GM18517 (cell line): ENCODE measurements at regions not wholly inside any gene's neighbourhood (a gene's known extent, or its start where the extent isn't known, plus 50 kb on each side); places are given as distances from the start of the nearest gene placed in this dataset.
A peak's percentile ranks its signal among the peaks of the same experiment; 100 is the strongest.

Experiments
- ATAC-seq: cut with Tn5 transposase; IDR thresholded peaks from one replicate; pipeline ENCODE4 v1.9.1; 2021; ENCODE audit warnings: mild to moderate bottlenecking, moderate library complexity; ENCODE audit not compliant: unreplicated experiment

DNA sequence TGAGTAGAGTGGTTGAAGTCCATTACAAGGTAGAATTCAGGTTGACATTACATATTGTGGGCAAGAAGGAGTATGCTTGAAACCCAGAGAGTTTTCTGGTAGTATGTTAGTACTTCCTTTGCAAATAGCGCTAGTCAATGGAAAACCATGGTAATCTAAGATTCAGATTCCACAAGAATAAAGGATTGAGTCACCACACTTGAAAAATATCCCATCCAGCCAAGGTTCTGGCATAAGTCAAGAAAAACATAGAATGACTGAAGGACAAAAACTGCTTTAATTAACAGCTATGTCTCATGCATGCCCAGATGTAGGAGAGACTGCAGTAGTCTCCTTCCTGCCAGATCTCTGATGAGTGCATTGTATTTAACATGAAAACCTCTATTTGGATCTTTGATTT is 469.8 kb downstream of the BMP2 start:
- no peak for ATAC-seq

DNA sequence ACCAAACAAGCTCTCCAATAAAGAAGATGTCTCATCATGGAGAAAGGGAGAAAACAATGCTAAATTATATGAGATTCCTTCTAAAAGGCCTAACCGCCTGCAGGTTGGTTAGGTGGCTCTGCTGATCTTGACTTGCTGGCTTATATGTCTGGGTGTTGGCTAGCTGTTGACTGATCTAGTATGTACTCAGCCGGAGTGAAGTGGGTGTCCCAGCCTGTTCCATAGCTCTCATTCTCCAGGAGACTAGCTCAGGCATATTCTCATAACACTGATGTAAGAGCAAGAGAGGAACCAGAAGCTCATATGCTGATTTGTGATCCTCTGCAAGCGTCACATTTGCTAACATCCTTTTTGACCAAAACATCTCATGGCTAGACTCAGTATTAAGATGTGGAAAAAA is 473.0 kb downstream of the BMP2 start:
- ATAC-seq, result no peak

DNA sequence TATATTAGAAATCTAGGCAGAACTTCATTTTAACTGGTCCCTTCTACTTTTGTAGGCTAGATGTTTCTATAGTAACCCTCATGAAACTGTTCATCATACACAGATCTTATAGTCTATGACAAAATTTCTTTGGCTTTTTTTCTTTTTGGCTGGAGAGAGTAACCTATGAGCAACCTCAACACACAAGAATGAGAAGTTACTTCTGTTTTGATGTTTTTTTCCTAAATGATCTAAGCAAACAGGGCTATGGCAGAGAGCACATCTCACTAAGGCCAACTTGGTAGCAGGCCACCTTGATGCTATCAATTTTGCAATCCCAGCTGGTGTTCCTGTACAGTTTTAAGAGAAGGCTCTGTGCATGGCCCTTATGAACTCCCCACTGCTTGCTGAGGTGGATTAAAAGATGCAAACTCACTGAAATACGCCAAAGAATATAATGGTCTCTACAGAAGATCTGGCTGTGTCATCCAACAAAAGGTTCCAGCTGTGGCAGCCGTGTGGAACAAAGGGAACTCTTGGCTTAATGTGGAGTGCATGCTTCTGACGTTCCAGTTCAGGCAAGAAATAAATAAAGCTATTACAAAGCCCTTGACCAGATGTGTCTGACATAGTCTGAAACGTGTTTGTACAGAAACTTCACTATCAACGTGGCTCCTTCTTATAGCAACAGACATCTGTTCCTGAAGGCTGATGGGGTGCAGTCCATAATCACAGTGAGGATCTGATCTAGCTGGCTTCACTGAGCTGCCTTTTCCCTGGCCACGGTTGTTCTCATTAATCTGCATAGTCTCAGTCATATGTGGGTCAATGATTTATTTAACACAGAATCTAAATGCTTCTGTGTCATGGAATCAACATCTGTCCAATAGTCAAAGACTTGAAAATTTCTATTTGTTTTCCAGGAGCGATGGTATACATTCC is 481.1 kb downstream of the BMP2 start:
- no peak for ATAC-seq

DNA sequence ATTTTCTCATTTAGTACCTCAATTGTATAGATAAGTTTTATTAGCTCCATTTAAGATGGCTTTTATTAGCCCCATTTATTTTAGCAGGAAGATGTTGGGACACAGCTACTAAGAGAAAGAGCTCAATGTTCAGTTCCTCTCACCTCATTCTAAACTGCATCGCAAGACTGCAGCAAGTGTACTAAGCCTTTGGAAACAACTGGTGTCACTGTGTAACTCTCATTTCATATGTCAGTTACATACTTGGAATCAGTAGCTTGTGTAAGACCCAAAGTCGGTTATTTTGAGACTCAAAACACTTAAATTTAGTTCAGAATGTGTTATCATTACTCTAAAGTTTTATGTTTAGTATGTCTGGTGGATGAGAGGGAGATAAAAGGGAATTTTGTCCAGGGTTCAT is 482.9 kb downstream of the BMP2 start:
- ATAC-seq, result no peak

DNA sequence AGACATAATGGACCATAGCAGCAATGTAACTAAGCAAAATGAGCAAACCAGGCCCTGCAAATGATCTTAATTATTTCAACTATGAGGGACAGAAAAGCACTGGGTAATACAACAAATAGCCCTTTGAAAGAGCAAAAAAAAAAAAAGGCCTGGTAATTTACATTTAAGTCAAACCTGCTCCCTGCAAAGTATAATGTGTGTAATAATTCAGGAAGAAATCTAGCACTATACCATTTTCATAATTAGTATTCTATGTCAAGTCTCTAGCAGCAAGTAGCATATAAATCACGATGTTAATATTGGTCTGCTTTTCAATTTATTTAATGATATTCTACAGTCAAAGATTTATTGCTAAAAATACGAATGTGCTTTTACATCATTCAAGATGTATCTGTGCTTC is 489.6 kb downstream of the BMP2 start:
- no peak for ATAC-seq

DNA sequence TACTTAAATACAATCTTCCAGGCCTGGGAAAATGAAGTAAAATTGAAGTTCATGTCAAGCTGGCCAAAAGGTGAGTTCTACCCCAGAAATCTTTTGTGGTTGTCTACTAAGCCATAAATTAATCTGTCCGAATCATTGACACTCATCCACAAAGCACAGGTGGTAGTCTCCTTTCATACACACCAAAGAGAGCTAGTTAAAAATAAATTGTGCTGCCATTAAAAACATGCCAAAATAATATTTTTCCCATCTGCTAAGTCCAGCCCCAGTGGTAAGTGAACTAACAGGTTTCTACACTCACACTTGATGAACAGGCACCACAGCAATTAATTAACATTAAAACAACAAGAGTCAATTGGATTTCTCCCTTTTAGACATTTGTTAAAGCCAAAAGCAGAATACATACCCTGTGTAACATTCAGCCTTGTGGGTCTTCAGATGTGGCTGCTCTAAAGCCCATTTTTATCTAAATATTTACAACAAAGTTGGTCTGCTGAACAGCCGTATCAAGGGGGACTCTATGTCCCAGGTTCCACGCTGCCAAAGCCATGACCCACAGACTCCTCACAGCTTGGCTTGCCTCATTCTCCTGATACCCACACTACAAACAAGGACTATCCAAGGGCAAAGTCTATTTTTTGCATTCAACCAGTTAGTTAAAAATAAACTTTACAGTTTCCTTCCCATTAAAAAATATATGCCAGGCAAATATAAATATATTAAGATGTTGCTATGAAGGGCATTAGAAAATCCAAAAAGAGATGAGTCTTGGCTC is 490.4 kb downstream of the BMP2 start:
- ATAC-seq, result no peak

DNA sequence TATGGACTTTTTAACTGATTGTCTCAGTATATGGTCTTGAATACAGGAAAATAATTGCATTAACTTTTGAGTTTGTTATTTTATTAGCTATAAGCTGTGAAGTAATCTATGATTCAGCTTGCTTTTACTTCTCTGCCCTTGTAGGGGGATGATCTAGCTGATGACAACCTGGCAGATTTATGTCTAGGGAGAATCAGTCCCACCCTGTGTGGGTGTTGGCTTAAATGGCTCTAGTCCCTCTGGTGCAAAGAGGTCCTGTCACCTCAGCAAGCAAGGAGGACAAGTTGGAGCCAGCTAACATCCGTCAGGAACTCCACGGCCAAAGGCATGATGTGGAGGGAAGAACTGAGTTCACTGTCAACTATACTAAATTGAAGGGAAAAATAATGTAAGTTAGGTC is 495.3 kb downstream of the BMP2 start:
- ATAC-seq, result no peak

DNA sequence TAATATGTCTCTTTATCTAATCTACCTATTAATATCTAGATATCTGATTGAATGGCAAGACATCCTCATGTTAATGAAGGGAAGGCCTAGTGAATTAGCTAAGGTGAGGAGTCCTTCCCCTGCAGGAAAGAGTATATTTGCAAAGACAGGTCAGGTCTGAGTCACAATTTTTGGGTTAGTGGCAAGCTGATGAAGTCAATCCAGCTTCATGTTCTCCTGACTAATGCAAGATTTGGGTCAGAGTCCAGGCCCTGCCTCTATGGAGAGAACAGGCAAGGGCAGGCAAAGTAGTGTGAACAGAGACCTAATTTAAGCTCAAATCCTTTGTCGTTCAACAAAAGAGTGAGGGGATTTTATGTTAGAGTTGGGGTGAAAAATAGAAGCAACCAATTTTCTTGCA is 496.7 kb downstream of the BMP2 start:
- ATAC-seq, result no peak

DNA sequence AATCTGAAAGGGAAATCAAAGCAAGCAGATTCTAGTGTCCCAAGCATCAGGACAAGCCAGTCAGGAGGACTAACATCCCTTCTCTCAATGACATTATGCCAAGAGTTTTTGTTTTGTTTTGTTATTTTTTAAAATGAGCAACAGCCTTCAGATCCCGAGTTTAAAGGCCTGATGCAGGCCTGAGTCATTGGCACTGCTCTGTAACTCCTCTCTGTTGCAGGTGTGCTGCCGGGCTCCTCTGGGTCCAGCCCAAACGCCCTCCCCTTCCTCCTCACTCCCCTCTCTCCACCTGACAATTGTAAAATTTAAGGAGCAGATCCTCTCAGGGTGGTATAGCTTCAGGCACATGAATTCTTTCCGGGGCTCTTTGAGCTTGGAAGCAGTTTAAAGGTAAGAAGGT is 502.0 kb downstream of the BMP2 start:
- no peak for ATAC-seq

DNA sequence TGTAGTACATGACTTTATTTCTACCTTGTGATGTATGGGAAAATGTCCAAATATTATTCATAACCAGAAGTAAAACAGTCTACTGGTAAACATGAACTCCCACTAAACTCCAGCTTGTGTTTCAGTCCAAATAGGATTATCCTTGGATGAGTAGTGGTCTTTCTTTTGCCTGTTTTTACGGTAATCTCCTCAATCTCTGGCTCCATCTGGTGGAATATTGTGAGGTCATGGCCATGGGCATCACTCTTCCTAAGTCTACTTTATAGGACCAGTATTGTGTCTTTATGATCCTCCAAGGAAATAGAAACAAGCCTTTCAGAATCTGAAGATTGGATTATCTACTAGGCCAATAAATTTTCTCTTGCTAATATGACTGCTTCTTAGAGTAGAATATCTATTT is 505.0 kb downstream of the BMP2 start:
- ATAC-seq, result no peak

DNA sequence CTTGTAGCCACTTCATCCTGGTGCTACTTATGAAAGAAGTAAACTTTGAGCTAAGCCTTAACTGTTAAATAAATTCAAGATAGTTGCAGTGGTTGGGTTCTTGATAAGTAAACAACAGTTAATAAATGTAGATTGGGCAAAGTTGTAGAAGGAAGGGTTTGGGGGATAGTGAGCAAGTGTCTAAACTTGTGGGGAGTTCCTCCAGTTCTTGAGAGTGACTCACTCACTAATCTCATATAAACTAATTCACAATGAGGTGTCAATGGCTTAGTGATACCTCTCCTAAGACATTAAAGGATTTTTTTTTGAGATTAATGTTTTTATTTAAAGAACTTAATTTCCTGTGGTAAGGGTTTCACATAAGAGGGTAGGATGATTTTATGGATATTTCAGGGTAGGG is 507.4 kb downstream of the BMP2 start:
- ATAC-seq, result no peak

DNA sequence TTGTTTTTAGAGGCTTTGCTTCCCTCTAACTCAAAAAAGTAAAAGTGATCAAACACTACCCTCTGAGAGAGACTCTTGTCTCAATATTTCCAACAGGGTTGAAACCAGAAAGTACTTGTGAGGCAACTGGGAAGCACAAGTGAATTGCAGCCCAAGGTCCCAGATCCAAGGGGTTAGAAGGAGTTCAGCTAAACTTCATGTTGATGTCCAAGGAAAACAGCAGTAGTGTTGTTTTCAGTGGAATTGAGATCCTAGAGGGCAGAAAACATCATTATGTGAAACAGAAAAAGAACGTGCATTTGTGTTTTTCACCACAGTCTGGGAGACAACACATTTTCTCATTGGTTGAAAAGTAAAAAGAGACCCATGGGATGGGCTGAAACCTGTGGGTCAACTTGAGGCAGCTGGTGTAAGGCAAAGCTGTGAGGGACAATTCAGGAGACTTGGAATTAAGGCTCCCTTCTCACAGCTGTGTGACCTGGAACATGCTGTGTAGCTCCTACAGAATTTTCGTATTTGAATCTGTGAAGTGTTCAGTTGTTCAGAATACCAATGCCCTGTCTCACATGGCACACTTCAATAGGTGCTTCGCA is 508.3 kb downstream of the BMP2 start:
- no peak for ATAC-seq

DNA sequence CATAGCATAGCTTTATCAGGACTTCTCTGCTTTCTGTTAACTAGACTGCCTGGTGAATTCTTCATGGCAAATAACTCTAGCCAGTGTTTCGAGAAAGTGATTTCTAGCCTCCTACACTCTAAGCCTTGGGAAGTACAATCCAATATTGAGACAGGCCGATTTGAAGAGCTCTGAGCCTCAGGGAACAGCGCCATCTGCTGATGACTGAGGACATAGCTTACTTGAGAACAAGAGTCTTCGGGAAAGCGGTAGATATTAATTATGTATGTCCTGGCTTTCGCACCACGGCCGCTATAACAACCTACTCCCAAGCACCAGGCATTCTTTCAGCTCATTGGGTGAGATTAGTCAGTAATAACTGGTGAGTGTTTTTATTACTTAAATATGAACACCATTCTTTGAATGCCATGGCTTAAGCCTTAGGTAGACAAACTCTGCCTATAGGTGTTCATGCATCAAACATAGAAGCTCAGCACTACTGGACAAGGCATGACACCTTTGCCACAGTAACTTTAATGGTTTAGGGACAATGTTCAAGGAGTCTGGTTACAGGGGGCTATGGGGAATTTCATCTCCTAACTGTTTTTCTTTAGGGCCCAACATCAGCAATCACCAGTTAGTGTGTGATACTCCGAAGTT is 518.6 kb downstream of the BMP2 start:
- peak; percentile 67 for ATAC-seq

DNA sequence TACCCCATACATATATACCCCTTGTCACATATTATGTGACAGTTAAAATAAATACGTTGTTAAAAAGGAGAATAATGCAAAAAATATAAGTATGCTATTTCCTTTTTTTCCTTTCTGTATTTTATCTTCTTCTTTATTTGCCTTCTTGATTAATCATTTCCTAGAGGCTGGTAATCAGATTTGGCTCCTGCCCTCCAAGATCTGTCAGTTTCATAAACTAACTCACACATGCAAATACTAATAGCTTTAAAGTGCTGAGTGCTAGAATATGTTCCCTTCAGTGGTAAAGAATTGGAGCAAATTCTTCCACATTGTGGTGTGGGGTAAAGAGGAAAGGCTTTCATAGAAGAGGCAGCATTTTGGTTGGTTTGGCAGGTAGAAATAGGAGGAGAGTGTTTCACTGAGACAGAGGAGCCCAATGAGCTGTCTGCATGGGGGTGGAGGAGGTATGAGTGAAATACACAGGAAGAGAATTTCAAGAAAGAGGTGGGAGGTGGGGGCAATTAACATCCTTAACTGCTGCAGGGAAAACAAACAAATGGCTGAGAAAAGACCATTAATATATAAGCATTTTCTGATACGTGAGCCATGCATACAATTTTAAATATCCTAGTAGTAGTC is 523.9 kb downstream of the BMP2 start:
- ATAC-seq, result no peak

DNA sequence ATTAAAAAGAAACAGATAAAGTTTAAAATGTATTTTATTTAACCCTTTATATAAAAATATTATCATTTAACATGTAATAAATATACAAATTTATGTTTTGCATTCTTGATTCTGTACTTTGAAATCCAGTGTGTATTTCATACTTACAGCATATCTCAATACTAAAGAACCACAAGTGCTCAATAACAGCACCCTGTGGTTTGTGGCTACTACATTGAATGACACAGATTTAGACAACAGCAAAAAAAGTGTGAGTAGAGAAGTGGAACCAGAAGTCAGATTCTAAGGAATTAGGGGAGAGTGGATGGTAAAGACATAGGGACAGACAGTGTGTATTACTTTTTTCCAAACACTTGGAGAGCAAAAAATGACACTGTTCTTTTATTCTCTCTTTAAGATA is 524.5 kb downstream of the BMP2 start:
- no peak for ATAC-seq

DNA sequence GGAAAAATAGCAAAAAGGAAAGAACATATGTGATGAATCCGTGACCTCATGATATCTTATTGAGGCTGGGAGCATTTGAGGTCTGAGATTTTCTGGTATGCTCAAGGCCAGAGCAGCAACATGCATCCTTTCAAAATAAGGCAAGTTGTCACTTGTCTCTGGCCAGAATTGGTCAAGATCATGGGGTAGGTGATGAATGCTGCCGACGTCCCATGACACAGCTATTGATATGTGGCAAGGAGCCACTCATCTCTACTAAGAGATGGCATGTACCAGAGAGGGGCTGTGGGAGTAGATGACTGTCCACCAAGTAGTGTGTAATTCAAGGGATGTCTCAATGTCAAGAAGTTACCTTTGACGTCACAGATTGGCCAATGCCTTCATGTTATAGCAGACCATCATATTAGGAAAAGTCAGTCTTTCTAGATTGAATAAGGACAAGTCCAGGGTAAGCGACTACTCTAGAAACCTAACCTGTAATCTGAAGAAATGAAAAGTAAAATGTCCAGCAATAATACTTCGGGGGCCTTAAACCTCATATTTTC is 527.4 kb downstream of the BMP2 start:
- ATAC-seq, result no peak

DNA sequence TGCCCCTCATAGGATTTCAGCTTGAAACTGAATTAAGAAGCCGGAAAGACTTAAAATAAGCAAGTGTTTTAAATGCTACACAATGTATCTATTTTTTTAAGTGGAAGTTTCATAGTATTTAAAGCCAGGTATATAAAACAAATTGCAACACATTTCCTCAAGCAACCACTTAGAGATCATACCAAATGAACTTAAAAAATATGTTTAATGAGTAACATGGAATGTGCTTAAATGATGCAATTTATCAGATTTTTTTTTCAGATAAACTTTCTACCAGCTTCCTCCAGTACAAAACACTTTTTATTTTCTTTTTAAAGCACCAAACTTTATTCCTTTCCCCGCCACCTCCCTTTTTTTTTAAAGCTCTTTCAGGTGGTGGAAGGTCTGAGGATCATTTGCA is 534.3 kb downstream of the BMP2 start:
- no peak for ATAC-seq

DNA sequence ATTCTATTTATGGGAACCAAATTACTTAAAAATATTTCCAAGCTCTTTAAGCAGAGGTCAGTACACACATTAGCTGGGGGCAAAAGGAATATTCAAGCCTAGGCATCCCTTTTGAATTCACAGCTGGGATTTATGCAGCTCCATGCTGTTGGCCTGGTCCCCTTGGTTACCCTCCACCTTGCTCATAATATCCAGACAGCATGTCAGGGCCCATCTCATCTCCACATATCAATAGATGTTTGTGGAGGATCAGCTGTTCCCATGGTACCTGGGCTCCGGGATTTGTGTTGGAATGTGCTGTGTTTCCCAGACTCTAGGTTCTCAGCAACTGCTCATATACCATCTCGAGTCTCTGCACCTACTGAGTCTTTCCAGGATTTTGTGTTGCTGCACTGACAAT is 534.8 kb downstream of the BMP2 start:
- ATAC-seq, result no peak

DNA sequence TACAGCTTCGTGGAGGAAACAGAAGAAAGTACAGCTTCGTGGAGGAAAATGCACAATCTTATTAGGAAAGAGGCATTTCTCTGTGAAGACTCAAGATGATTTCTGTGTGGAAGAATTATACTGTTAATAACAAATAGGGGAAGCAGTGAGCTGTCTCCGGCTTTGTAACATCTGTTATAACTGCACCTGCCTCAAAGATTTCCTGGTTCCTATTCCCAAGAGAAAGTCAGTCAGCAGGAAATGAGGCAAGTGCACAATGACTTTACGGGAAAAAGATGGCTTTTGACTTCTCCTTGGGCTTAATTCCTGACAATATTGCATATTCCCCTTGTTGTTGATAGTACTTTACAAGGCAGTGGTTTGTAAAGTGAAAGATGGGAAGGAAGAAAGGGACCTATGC is 538.5 kb downstream of the BMP2 start:
- no peak for ATAC-seq

DNA sequence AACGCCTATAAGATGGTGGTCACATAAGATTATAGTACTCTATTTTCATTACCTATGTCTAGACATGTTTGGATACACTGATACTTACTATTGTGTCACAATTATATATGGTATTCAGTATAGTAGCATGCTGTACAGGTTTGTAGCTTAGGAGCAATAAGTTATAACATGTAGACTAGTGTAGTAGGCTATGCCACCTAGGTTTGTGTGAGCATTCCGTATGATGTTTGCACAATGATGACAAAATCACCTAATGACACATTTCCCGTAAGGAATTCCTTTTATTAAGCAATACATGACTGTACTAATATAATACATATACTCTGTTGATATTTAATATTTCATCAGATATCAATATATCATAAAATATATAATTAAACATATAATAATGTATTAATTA is 540.7 kb downstream of the BMP2 start:
- no peak for ATAC-seq

DNA sequence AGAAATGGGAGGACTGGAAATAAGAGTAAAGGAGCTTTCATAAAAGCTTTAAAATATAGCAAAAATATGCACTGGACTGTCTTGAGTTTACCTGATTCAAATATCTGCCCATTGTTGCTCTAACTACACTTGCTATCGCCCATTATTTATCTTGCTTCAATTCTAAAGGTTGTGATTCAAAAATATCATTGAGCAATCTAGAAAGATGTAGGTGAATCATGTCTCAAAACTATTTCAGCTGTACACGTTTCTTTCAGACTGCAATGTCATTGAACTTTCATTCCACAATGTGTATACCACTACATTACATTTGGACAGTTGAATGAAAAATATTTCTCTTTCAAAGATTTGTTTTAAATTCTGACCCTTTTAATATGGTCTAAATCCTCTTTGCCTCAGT is 545.6 kb downstream of the BMP2 start:
- no peak for ATAC-seq
